DMS153 treated with DMSO at 0.1 percent for 48 hours (cell line): ENCODE measurements at regions not wholly inside any gene's neighbourhood (a gene's known extent, or its start where the extent isn't known, plus 50 kb on each side); places are given as distances from the start of the nearest gene placed in this dataset.

Experiments
- DNase-seq: peaks from one replicate; lab custom pipeline; 2025; ENCODE audit not compliant: unreplicated experiment; lab: John Stamatoyannopoulos, UW

GRCh38 chr12:111310076-111310870 is 58.6 kb downstream of the PHETA1 start:
- no peak for DNase-seq

GRCh38 chr12:111309584-111309983 is 59.3 kb downstream of the PHETA1 start:
- no peak for DNase-seq

DNA sequence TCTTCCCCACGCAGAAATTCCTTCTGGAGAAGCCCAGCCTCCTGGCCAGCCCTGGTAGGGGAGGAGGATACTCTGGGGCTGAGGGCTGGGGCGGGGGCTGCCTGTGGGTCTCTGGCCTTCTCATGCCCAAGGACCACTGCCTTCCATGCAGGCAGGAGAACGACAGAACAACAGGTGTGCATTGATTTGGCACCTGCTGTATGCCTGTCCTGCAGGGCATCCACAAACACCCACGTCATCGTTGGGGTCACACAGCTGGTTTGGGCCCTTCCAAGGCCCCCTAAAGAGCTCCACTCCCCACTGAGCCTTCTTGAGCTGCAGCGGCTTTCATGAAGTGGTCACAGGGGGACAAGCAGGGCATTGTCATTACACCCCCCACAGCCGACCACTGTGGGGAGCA is 60.4 kb downstream of the PHETA1 start:
- DNase-seq, result no peak

DNA sequence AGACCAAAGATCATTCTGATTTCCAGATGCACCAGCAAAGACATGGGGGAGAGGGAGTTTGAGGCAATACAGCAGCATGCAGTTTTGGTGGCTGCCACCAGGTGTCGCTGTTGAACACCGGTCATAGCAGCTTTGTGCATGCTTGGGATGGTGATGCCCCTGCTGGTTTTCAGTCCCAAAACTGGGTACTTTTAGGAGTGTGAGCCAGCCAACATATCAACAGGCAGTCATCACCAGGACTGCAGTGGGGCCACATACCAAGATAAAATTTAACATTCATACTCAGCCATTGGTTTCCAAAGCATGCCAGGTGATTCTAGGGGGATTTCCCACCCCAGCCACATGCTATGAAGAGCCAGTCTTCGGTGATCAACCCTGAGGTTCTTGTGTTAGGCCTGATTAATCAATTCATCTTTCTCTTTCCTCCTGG is 64.2 kb downstream of the PHETA1 start:
- no peak for DNase-seq

GRCh38 chr12:111303531-111303930 is 65.4 kb downstream of the PHETA1 start:
- DNase-seq, result no peak

DNA sequence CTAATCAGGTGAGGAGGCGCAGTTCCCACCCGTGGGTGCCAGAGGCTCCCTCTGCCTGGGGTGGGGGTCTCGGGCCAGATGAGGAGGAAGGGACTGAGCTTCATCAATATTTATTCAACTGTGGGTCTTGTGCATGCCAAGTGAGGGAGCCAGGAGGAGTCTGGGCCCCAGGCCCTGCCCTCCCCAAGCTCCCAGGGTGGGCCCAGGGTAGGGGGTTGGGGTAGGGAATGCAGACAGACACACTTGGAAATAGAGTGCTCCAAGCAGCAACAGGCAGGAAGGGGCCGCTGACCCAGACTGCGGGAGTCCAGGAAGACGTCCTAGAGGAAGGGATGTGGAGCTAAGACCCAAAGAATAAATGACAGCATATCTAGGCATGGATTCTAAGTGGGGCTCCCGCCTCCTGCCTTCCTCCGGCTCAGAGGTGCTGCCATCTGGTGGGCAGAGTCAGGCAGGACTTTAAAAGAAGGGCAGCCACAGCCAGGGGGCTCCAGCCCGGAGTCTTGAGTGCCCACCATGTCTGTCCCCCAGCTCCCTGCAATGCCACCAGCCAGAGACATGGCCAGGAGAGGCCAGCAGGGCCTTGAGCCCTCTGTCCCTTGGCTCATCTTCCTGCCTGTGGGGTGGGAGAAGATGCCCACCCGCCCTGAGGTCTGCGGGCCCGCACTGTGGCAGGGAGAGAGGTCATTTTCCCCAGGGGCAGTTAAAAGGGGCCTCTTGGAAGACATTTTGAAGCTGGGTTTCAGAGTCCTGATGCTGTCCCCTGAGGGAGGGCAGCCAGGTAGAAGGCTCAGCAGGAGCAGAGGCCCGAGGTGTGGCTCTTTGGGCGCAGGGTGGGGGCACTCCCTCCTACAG is 70.1 kb downstream of the PHETA1 start:
- no peak for DNase-seq

DNA sequence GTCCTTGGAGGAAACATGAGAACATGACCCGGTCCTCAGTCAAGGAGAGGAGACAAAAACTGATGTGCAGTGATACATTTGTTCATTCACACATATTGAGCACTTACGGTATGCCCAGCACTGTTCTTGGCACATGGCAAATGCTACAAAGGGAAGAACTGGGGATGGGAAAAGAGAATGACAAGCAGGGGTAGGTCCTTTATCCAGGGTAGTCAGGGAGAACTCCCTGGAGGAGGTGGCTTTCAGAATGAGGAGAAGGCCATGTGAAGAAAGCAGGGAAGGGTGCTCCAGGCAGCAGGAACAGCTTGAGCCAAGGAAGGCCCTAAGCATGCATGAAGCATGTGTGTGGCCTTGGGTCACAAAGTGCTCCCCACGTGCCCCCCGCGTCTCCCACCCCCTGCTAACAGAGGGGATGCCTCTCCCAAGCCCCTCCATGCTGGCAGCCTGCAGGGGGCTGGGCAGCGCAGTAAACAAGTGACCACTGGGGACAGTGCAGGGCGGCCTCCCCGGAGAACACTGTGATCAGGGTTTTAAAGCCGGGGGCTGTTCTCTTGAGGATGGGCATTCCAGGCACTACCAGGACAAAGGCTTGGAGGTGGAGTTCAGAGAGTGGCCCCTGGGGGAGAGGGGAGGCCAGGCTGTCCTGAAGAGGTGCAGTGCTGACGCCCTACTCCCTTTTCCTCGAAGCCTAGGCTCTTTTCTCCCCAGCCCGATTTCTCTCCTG is 71.0 kb downstream of the PHETA1 start:
- DNase-seq, result no peak

DNA sequence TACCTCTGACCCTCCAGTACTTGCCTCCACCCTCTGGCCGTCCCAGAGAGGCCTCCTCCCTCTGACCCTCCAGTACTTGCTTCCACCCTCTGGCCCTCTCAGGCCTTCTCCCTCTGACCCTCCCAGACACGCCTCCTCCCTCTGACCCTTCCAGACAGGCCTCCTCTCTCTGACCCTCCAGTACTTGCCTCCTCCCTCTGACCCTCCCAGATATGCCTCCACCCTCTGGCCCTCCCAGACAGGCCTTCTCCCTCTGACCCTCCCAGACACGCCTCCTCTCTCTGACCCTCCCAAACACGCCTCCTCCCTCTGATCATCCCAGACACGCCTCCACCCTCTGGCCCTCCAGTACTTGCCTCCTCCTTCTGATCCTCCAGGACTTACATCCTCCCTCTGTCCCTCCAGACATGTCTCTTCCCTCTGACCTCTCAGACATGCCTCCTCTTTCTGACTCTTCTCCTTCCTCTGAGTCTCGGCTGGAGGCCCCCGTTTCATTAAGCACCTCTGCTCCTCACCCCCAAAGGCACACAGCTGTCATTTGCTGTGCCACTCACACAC is 71.9 kb downstream of the PHETA1 start:
- DNase-seq, result no peak

DNA sequence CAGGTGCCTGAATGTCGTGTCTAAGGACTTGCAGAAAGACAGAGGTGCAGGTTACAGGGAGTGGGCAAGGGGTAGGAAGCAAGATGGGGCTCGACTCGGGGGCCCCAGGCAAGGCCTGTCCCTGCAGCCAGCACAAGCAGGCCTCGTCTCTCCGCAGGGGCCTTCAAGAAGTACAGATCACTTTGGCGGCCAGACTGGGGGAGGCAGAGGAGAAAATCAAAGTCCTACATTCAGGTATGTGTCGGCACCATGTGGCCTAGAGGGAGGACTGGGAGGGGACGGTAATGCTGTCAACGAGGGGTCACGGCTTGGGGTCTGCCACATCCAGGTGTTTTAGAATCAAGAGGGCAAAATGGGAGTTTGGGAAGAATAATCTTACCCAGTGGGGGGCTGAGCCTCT is 73.7 kb downstream of the PHETA1 start:
- DNase-seq, result no peak

DNA sequence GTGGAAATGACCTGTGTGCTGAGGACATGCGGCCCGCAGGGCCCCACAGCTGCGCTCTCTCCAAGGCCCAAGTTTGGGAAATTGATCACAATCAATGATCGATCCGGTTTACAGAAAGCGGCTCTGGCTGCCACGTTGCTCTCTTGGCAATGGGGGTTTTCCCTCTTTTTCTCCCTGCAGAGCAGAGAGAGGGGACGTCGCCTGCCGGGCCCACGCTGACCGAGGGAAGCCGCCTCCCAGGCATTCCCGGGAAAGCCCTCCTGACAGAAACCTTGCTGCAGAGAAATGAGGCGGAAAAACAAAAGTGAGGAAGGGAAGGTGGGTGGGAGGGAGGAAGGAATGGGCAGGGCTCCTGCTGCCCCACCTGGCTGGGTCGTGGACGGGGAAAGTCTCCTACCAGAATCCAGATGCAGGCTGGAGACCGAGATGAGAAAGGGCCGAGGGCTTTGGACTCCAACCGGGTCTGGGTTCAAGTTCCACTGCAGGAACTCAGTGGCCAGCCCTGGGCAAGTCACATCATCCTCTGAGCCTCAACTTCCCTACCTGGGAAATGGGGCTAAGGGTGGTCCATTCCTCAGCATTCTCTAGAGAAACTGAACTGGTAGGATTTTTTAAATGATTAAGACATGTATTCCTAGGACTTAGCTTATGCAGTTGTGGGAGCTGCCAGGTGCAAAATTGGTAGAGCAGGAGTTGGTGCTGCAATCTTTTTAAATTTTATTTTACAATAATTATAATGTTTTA is 75.5 kb downstream of the PHETA1 start:
- DNase-seq, result no peak

- no peak for DNase-seq
These were observed 77.5 kb downstream of the PHETA1 start for GRCh38 chr12:111291357-111291756.

- DNase-seq, result no peak
These were observed 80.1 kb downstream of the PHETA1 start for GRCh38 chr12:111288771-111289170.

DNA sequence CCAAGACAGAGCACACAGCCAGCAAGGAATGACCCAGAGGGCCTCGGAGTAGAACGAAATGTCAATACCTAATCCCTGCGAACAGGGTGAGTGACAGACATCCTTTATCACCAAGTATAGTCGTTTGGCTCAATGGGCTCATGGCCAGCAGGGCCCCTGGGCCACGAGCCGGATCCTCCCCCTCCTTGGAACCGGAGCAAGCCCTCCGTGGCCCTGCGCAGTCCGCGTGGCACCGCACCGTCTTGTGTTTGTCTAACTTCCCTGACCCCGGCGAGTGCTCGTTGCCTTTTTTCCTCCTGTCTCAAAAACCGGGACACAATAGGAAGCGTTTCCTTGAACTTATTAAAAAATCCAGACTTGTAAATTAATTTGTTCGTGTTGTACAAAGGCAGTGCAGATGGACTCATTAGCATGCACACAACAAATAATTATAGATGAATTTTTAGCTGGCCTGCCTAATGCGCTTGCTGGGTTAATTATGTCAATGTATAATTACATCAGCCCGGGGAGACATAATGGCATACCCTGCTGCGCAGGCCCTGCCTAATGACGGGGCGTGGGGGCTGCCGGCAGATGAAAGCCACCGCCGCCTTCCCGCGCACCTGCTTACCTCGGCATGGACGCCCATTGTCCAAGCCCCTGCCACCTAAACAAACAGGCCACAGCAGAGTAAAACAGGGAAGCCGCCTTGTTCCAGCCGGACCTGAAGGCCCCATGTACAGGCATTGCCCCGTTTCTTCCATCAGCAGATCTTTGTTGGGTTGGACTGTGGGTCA is 81.6 kb downstream of the PHETA1 start:
- peak; percentile 41 for DNase-seq

DNA sequence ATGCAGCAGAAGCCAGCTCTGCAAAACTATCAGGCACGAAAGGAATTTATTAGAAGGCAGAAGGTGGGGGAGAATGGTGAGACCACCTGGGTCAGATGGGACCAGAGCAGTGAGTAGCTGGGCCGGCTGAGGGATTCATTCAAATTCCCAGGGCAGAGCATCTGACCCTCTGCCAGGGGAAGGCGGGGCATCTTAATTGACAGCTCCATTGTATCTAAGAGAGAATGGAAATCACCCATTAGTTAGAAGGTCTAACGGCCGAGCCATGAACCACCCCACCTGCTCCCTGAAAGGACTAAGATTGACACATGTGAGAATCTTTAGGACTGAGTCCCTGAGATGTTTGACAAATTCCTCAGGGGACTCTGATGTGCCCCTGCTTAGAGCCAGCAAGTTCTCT is 83.7 kb downstream of the PHETA1 start:
- DNase-seq, result no peak

DNA sequence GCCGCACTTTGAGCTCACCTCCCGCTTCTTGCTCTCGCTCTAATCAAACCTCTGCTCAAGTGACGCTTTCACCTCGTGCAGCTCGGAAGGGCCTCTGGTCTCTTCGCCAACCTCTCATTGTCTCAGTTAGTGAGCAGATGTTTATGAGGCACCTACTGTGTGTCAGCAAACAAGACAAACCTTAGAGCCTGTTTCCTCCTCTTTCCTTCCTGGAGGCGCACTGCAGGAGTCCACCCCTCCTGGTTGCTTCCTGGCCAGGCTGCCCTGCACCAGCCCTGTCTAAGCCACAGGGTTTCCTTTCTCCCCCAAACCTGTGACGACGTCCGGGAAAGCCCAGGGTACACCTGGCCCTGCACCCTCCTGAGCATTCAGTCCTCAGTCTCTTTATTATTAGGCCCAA is 84.2 kb downstream of the PHETA1 start:
- no peak for DNase-seq

GRCh38 chr12:111283966-111284365 is 84.9 kb downstream of the PHETA1 start:
- DNase-seq, result no peak

DNA sequence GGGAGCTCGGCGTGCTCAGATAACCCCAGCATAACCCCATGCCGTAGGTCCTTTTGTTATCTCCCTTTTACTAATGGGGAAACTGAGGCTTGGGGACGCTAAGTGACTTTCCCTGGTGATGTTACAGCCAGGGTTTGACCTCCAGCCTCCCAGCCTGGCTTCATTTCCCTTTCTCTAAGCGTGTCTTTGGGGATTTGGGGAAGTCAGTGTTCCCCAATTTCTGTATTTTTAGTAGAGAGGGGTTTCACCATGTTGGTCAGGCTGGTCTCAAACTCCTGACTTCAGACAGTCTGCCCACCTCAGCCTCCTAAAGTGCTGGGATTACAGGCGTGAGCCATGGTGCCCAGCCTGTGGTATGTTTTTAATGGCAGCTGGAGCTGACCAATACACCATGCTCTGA is 85.4 kb downstream of the PHETA1 start:
- no peak for DNase-seq

GRCh38 chr12:111277570-111277969 is 91.3 kb downstream of the PHETA1 start:
- DNase-seq, result no peak

DNA sequence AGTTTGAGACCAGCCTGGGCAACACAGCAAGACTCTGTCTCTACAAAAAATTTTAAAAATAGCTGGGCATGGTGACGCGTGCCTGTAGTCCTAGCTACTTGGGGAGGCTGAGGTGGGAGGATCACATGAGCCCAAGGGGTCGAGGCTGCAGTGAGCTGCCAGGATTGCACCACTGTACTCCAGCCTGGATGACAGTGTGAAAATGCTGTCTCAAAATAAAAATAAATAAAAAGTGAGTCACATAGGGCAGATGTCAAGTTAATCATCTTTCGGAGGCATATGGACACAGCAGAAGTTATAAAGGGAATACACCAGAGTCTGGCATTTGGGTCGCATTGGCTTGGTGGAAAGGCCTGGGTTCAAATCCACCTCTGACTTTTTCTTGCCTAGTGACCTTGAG is 92.7 kb downstream of the PHETA1 start:
- no peak for DNase-seq

DNA sequence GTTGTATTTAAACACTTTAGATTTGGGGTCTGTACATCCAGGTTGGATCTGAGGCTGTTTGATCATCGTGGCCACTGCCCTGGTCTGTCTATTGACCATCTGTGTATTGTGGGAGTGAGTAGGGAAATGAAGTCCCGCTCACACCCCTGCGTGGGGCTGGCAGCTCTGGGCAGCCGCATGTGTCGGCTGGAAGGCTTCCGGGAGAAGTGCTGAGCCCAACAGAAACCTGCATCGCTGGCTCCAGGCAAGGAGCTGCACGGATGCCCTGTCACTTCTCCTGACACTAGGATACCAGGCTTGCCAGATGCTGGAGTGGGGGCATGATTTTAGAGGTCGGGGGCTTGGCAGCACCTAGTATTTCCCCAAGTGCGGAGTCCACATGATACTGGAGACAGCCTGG is 93.6 kb downstream of the PHETA1 start:
- DNase-seq, result no peak
